HEK293T (cell line): ENCODE measurements at regions not wholly inside any gene's neighbourhood (a gene's known extent, or its start where the extent isn't known, plus 50 kb on each side); places are given as distances from the start of the nearest gene placed in this dataset.

ENCODE experiments used
- ARNT ChIP-seq: fragments of 450-650 bp; IDR thresholded peaks from 2 replicates; pipeline ENCODE4 v1.6.1; 2017; ENCODE audit warnings: mild to moderate bottlenecking
- ELF4 ChIP-seq: fragments of 450-650 bp; IDR thresholded peaks from 2 replicates; pipeline ENCODE4 v1.6.1; 2017; ENCODE audit warnings: antibody characterized with exemption
- FOXM1 ChIP-seq: fragments of 450-650 bp; IDR thresholded peaks from 2 replicates; pipeline ENCODE4 v1.6.1; 2017; ENCODE audit warnings: mild to moderate bottlenecking, borderline replicate concordance
- HDGF ChIP-seq: fragments of 450-650 bp; IDR thresholded peaks from 2 replicates; pipeline ENCODE4 v1.6.1; 2017; ENCODE audit warnings: antibody characterized with exemption, borderline replicate concordance

DNA sequence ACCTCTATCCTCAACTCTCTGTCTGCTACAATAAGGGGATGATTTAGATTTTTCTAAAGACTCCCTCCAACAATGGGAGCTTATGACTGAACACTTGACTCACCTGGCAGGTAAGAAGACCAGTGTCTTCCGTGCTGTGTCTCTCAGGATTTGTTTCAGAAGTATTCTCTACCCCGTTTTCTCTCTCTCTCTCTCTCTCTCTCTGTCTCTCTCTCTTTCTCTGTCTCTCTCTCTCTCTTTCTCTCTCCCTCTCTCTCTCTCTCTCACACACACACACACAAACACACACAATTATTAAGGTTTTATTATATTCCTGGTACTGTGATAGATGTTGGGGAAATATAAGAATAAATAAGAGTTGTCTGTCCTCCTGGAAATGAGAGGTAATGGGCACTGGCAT, 263.9 kb downstream of the TOX3 start:
- TF ChIP-seq FOXM1 = no peak
- TF ChIP-seq ARNT = no peak
- no peak for TF ChIP-seq HDGF
- no peak for TF ChIP-seq ELF4
